Naive B cell (primary cell): ENCODE measurements at regions not wholly inside any gene's neighbourhood (a gene's known extent, or its start where the extent isn't known, plus 50 kb on each side); places are given as distances from the start of the nearest gene placed in this dataset.
"Not testable (repeated sequence)": the region's sequence is repeated elsewhere in the genome, so short reads cannot be mapped to it uniquely, and the experiment has no call there.

ENCODE experiments used
- ATAC-seq, 2 donors: fragments of 150-1000 bp; cut with Tn5 transposase; 2 replicates each; pipeline ENCODE4 v1.10.0; 2021; ENCODE audit warnings: low read depth in 2 of 2, mild to moderate bottlenecking in 2 of 2, moderate library complexity in 2 of 2
- DNase-seq: peaks from one replicate; pipeline ENCODE4 v3.0.0; 2022
- H3K27ac Mint-ChIP-seq, 6 donors: one replicate each; pipeline ENCODE4 v1.8.0; 2020 to 2022; ENCODE audit warnings: mild to moderate bottlenecking in 6 of 6, mixed read lengths in 6 of 6, moderate library complexity in 5 of 6, inconsistent platforms in 2 of 6
- H3K27me3 Mint-ChIP-seq, 3 donors: one replicate each; pipeline ENCODE4 v1.8.0; 2021 to 2022; ENCODE audit warnings: mixed read lengths in 3 of 3, mild to moderate bottlenecking in 1 of 3
- H3K36me3 Mint-ChIP-seq, 2 donors: one replicate each; pipeline ENCODE4 v1.8.0; 2020 to 2022; ENCODE audit warnings: mixed read lengths in 2 of 2, inconsistent platforms in 1 of 2, mild to moderate bottlenecking in 1 of 2
- H3K4me1 Mint-ChIP-seq, 3 donors: one replicate each; pipeline ENCODE4 v1.8.0; 2020 to 2022; ENCODE audit warnings: mixed read lengths in 3 of 3, inconsistent platforms in 1 of 3, mild to moderate bottlenecking in 1 of 3, moderate library complexity in 1 of 3
- H3K4me3 Mint-ChIP-seq, 8 donors: one replicate each; pipeline ENCODE4 v1.8.0; 2020 to 2022; ENCODE audit warnings: mild to moderate bottlenecking in 8 of 8, mixed read lengths in 8 of 8, moderate library complexity in 8 of 8, inconsistent platforms in 2 of 8
- H3K9me3 Mint-ChIP-seq, 7 donors: one replicate each; pipeline ENCODE4 v1.8.0; 2020 to 2022; ENCODE audit warnings: mixed read lengths in 7 of 7, mild to moderate bottlenecking in 5 of 7, inconsistent platforms in 2 of 7, moderate library complexity in 1 of 7

DNA sequence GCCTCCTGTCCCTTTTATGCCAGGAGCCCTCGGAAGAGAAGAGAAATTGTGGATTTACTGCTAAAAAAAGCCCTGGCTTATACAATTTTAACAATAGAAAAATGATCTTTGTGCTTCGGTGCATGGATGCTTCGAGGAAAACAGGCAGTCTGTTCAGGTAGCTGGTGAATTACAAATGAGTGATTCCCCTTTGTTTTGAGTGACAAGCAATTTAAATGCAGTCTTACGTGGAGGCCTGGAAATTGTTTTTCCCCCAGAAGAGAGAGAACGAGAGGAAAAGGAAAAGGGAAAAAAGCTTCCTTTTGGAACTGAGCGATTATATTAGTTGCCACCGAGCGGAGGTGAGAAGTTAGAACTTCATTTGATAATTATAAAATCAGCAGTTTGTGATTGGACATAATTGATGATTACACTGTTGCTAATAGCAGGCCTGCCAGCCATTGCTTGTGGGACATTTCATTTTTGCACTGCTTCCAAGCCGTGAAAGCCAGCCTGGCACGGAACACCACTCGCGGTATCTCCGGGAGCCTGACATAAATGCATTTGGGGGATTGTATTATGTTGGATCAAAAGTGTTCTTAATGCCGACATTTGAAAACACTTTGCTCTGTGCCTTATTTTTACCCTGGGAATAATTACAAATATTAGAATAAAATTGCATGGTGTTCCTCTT lies 117.7 kb downstream of the PHETA1 start:
- no peak for ATAC-seq
- peaks cover 17 to 30% (median 28%) of the 10 kb centered on the region in 3 donors for H3K27me3 Mint-ChIP-seq

DNA sequence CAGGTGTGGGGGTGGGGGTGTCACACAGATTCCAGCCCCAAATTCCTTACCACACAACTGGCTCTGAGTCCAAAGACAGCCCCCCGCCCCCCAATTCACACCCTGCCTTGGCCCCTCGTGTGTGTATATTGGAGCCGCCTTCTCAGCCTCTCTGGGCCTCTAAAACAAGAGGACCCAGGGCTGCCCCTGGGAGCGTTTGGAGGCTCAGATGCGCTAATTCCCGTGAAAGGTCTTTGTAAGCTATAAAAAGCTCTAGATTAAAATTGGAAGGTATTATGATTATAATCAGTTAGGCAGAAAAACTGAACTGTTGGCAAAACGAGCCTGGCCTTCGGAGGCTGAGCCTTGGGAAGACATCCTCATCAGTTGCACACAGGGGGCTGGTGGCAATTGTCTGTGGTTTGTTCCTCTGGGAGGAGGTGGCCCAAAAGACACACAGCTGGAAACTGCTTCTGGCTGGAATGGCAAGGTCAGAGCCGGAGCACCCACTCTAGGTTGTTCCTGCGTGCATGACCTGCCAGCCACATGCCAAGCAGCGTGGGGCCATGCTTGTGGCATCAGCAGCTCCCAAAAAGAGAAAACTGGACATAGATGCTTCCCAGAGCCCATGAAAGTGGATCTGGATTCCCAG lies 118.5 kb downstream of the PHETA1 start:
- Mint-ChIP-seq H3K27ac (no peak overlapping the region), H3K4me3 (no peak overlapping the region), H3K27me3 (peaks cover 20 to 27% (median 23%) of the 10 kb centered on the region in 3 donors), H3K36me3 (peaks cover 0 to 7% of the 10 kb centered on the region in 2 donors), H3K4me1 (no peaks in the 10 kb centered on the region), H3K9me3 (peaks cover 0 to 5% (median 3%) of the 10 kb centered on the region in 7 donors)
- DNase-seq, result no peak
- ATAC-seq, result no peak

More for the DNA sequence above, 117.7 kb downstream of the PHETA1 start:
- Mint-ChIP-seq H3K9me3 (peaks cover 0 to 5% (median 3%) of the 10 kb centered on the region in 7 donors), H3K27ac (no peak overlapping the region), H3K36me3 (peaks cover 0 to 7% of the 10 kb centered on the region in 2 donors), H3K4me3 (no peak overlapping the region), H3K4me1 (peaks cover 0 to 3% (median 0%) of the 10 kb centered on the region in 3 donors)
- DNase-seq, result no peak

DNA sequence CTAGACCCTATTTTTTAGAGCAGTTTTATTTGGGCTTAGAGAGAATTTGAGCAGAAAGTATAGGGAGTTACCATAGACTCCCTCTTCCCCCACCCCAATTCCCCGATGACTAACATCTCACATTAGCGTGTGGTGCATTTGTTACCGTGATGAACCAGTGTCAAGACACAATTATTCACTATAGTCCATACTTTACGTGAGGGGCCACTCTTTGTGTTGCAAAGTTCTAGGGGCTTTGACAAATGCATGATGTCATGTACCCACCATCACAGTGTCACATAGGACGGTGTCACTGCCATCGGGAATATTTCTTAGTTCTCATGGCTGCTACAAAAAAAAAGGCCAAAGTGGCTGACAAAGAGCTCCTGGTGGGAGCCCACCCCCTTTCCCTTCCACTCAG lies 119.1 kb downstream of the PHETA1 start:
- H3K9me3 Mint-ChIP-seq, result peaks cover 0 to 6% (median 4%) of the 10 kb centered on the region in 7 donors
- no peak for DNase-seq
- peaks cover 0 to 7% of the 10 kb centered on the region in 2 donors for H3K36me3 Mint-ChIP-seq
- no peaks in the 10 kb centered on the region for H3K4me1 Mint-ChIP-seq
- peaks cover 20 to 25% (median 23%) of the 10 kb centered on the region in 3 donors for H3K27me3 Mint-ChIP-seq
- H3K27ac Mint-ChIP-seq, result no peak overlapping the region
- ATAC-seq, result no peak
- no peak overlapping the region for H3K4me3 Mint-ChIP-seq

DNA sequence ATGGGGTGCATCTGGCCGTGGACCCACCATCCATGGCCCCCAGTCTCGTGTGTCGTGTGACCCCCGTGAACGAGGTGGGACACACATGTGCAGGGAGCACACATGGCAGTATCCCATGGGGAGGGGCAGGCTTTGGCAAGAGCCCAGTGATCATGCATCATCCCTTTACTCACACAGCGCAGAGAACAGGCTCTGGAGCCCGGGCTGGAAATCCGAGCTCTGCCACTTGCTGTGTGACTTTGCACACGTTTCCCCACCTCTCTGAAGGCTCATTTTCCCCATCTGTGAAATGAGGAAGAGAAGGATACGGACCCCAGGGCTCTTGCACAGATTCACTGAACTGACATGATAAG lies 119.9 kb downstream of the PHETA1 start:
- H3K4me3 Mint-ChIP-seq, result no peak overlapping the region
- no peak overlapping the region for H3K27ac Mint-ChIP-seq
- ATAC-seq (no peak), DNase-seq (no peak)
- H3K4me1 Mint-ChIP-seq, result no peaks in the 10 kb centered on the region
- H3K27me3 Mint-ChIP-seq, result peaks cover 17 to 25% (median 17%) of the 10 kb centered on the region in 3 donors
- peaks cover 0 to 12% (median 10%) of the 10 kb centered on the region in 7 donors for H3K9me3 Mint-ChIP-seq
- peaks cover 0 to 7% of the 10 kb centered on the region in 2 donors for H3K36me3 Mint-ChIP-seq

DNA sequence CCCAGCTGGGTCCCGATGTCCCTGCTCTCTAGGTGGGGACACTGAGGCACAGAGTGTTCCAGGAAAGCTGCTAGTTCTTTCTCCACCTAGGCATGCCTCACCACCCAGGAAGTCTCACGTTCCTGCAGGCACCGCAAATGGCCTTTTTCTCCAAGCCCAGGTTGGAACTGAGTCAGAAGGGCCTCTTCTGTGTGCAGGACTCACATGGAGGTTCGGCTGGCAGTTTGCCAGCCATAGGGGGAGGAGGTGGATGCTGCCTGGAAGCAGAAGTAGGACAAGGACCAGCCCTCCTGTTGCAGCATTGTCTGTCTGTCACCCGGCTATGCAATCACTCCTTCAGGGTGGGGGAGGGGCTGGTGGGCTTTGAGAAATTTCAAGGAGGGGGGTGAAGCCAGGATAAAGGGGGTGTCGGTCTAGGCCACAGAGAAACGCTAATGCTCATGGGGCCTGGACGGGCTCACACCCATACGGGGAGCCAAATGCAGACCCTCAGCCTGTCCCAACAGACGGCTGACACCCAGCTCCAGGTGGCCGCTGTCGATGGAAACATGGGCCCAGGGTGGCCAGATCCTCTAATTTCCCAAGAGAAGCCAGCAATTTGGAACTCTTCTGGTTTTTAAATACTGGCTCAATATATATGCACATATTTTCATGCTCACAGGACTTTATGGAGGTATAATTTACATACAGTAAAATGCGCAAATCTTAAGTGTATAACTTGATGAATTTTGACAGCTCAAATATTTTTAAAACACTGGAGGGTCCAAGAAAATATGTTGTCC lies 120.5 kb downstream of the PHETA1 start:
- DNase-seq (no peak), ATAC-seq (no peak)
- Mint-ChIP-seq H3K9me3 (peaks cover 0 to 15% (median 11%) of the 10 kb centered on the region in 7 donors), H3K27ac (no peak overlapping the region), H3K4me1 (no peaks in the 10 kb centered on the region), H3K4me3 (no peak overlapping the region), H3K27me3 (peaks cover 12 to 23% (median 17%) of the 10 kb centered on the region in 3 donors), H3K36me3 (peaks cover 0 to 4% of the 10 kb centered on the region in 2 donors)

DNA sequence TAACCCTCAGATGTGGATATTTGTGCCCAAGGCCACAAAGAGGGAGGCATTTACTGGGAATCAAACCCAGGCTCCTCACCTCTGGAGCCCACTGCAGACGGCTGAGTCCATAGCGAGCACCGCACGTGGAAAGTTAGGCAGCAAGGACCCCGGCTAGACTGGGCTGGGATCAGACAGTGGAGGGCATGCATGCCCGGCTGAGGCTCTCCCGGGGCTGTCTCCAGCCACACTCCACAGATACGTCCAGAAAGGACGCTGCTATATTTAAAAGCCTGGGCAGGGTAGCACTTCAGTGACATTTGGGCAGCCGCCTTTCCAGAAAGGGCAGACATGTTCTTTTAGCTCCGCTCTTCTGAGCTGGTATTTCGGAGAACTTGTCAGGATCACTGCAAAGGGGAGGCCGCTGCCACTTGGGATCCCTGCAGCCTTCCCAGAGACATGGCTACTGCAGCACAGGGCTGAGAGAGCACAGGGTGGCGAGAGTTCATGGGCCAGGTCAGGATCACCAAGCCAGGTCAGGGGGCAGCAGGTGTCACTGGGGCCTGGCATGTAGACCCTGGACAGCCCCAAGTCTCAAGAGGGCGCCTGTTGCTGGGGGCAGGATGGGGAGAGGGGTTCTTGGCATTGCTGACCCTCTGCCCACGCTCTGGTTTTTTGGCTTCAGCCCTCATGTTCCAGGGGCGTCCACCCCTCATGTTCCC lies 121.7 kb downstream of the PHETA1 start:
- Mint-ChIP-seq H3K4me3 (no peak overlapping the region), H3K27ac (no peak overlapping the region), H3K36me3 (no peaks in the 10 kb centered on the region), H3K27me3 (peaks cover under 1 to 18% (median 12%) of the 10 kb centered on the region in 3 donors), H3K9me3 (peaks cover 0 to 21% (median 15%) of the 10 kb centered on the region in 7 donors), H3K4me1 (no peaks in the 10 kb centered on the region)
- DNase-seq, result no peak
- no peak for ATAC-seq

DNA sequence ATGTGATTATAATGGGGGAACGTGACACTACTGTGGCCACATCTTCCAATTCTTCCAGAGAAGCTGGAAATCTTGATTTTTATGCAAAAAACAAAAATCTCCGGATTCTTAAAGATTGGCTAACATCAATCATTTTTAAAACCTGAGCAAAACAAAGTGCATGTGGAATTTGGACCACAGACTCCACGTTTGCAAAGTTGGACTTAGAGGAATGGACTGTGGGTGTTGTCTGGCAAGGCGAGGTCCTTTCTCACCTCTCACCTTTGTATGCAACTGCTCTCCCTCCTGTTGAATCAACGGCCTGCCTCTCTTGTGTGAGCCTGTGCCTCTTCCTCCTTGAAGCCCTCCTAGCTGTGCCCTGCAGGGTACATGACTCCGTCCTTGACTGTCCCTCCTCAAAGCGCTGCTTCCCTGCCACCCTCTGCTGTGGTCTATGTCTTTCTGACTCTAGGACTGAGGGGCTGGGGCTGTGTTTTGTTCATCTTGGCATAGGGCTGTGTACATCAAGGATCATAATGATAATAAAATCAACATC lies 122.4 kb downstream of the PHETA1 start:
- peaks cover 0 to 21% (median 15%) of the 10 kb centered on the region in 7 donors for H3K9me3 Mint-ChIP-seq
- no peaks in the 10 kb centered on the region for H3K36me3 Mint-ChIP-seq
- no peaks in the 10 kb centered on the region for H3K4me1 Mint-ChIP-seq
- peaks cover 0 to 18% (median 12%) of the 10 kb centered on the region in 3 donors for H3K27me3 Mint-ChIP-seq
- DNase-seq (no peak), ATAC-seq (no peak)
- peak overlapping the region in 1 of 6 donors; percentile 16 for H3K27ac Mint-ChIP-seq
- no peak overlapping the region for H3K4me3 Mint-ChIP-seq

DNA sequence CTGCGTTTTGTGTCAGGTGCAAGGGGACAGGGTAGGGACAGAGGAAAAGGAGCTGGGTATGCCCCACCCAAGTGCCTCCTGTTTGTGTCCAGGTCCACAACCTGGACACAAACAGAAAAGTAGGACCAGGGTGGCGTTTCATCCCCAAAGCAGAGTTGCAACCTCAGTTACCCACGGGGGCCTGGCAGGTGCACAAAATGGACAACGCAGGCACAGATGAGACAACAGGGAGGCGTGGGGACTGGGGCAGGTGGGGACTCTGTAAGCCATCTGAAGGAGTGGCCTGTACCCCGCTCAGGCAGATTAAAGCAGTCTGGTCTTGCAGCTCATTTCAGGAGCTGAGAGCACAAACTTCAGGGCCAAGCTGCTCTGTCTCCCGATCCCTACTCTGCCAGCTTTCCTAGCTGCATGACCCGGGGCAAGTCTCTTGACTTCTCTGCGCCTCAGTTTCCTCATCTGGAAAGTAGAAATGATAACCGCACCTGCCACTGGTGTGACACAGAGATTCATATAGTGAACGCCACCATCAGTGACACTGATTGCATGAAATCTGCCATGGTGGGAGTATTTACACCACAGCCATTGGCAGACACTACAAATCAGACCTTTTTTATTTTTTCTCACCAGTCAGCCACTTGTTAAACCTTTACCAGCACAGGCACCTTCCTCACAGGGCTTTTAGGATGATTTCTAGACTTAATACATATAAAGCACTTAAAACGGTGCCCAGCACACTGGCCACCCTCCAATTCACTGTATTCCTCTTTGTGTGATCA lies 123.0 kb downstream of the PHETA1 start:
- Mint-ChIP-seq H3K4me1 (no peaks in the 10 kb centered on the region), H3K36me3 (no peaks in the 10 kb centered on the region), H3K9me3 (peaks cover 0 to 21% (median 15%) of the 10 kb centered on the region in 7 donors), H3K27me3 (peaks cover 0 to 18% (median 13%) of the 10 kb centered on the region in 3 donors), H3K27ac (peak overlapping the region in 1 of 6 donors; percentile 33), H3K4me3 (no peak overlapping the region)
- ATAC-seq, result no peak
- no peak for DNase-seq

DNA sequence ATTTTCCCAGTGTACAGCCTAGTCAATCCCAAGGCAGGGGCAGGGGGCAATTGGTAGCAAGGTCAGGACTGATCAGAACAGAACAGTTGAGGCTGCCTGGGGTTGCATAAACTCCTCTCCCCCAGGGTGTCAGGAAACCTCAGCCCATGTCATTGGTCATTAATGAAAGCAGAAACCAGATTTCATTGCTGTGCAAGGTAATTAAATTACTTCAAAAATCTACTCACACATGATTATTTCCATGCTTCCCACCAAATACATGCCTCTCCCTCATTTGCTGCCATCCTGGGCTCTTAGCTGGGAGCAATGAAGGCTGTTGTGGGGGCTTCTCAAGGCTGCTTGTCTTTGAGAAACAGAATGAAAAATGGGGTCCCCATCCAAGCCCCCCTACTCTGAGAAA lies 124.2 kb downstream of the PHETA1 start:
- Mint-ChIP-seq H3K4me1 (no peaks in the 10 kb centered on the region), H3K9me3 (peaks cover 0 to 21% (median 15%) of the 10 kb centered on the region in 7 donors), H3K27me3 (peaks cover 0 to 29% (median 21%) of the 10 kb centered on the region in 3 donors), H3K4me3 (no peak overlapping the region), H3K36me3 (no peaks in the 10 kb centered on the region), H3K27ac (no peak overlapping the region)
- ATAC-seq (no peak), DNase-seq (no peak)

DNA sequence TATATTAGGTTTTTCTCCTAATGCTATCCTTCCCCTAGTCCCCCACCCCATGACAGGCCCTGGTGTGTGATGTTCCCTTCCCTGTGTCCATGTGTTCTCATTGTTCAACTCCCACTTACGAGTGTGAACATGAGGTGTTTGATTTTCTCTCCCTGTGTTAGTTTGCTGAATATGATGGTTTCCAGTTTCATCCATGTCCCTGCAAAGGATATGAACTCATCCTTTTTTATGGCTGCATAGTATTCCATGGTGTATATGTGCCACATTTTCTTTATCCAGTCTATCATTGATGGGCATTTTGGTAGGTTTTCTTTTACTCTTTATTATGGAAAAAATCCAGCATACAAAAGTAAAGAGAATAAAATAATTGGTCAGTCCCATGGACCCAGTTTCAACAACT lies 126.1 kb downstream of the PHETA1 start:
- Mint-ChIP-seq H3K27me3 (peaks cover 4 to 33% (median 30%) of the 10 kb centered on the region in 3 donors), H3K9me3 (peaks cover 0 to 21% (median 15%) of the 10 kb centered on the region in 7 donors)
- H3K4me3 Mint-ChIP-seq, DNase-seq, H3K4me1 Mint-ChIP-seq, ATAC-seq, H3K36me3 Mint-ChIP-seq, H3K27ac Mint-ChIP-seq: not testable (repeated sequence)

DNA sequence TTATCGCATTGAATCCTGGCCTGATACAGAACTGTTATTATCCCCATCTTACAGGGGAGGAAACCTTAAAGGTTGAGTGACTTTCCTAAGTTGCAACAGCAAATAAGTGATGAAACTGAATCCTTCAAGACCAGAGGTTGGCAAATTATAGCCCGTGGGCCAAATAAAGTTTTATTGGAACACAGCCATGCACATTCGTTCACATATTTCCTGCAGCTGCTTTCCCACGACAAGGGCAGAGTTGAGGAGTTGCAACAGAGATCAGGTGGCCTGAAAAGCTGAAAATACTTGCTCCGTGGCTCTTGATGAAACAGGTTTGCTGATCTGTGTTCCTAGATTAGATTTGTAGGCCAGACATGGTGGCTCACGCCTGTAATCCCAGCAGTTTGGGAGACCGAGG lies 126.7 kb downstream of the PHETA1 start:
- peaks cover 0 to 21% (median 17%) of the 10 kb centered on the region in 7 donors for H3K9me3 Mint-ChIP-seq
- H3K27me3 Mint-ChIP-seq, result peaks cover 10 to 31% (median 30%) of the 10 kb centered on the region in 3 donors
- H3K27ac Mint-ChIP-seq, result no peak overlapping the region
- no peaks in the 10 kb centered on the region for H3K4me1 Mint-ChIP-seq
- DNase-seq (no peak), ATAC-seq (no peak)
- no peak overlapping the region for H3K4me3 Mint-ChIP-seq
- no peaks in the 10 kb centered on the region for H3K36me3 Mint-ChIP-seq

DNA sequence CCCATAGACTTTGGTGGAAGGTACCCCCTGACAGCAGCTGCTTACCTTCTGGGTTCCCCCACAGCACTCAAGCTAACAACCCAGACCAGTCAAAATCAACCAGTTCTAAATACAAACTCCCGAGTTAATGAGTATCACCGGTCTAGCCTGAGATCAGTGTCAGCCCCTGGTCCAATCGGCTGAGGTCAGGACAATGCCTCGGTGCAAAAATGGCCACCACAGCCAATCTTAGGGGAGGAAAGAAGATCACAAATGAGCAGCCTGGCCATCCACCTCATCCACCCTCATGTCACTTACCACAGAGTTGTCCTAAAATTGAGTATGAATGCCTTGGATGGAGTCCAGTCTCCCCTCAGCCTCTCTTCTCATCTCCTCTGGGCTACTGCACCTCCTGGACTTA lies 128.5 kb downstream of the PHETA1 start:
- no peak for DNase-seq
- H3K4me1 Mint-ChIP-seq, result no peaks in the 10 kb centered on the region
- H3K27ac Mint-ChIP-seq, result no peak overlapping the region
- no peak overlapping the region for H3K4me3 Mint-ChIP-seq
- peaks cover 4 to 29% (median 18%) of the 10 kb centered on the region in 7 donors for H3K9me3 Mint-ChIP-seq
- no peak for ATAC-seq
- peaks cover 19 to 36% (median 22%) of the 10 kb centered on the region in 3 donors for H3K27me3 Mint-ChIP-seq
- no peaks in the 10 kb centered on the region for H3K36me3 Mint-ChIP-seq
